ENCODE measurements at regions not wholly inside any gene's neighbourhood (a gene's known extent, or its start where the extent isn't known, plus 50 kb on each side); places are given as distances from the start of the nearest gene placed in this dataset.

DNA sequence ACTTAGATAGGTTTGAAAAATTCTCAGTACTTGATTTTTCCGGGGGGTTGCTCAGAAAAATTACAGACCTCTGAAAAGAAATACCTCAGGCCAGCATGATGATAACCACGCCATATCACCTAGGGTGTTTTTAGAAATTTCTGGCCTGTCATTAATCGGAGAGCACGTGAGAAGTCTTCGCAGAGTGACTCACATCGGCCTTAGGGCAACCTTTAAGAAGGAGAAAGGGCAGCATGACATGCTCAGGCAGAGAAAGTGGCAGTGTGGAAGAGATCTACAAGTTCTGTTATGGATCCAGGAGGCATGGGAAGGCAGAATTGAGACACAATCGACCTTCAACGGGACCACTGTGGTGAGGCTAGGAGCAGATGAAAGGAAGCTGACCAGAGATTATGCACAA is 506.3 kb downstream of the LMO4 start:
- CTCF ChIA-PET: interaction anchor here (1.3 kb wide), 1 partner anchor 21 kb away, joined by 3 read pairs; no protein-coding TSS in a partner anchor

DNA sequence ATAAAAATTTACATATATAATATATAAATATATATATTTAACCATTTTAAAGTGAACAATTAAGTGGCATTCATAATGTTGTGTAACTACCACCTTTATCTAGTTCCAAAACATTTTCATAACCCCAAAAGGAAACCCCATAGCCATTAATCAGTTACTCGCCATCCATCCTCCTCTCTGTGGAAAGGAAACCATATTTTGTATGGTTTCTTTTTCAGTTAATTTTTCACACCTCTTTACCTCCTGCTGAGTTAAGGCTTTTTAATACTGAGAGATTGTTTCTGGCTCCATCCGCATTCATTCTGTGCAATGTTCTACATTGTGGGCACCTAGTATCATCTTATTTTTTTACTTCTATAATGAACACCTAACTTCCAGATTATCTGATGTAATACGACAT is 512.1 kb downstream of the LMO4 start:
- DNase-seq (ENCODE audit: extremely low spot score): no peak
- TF ChIP-seq, protein P1, sequence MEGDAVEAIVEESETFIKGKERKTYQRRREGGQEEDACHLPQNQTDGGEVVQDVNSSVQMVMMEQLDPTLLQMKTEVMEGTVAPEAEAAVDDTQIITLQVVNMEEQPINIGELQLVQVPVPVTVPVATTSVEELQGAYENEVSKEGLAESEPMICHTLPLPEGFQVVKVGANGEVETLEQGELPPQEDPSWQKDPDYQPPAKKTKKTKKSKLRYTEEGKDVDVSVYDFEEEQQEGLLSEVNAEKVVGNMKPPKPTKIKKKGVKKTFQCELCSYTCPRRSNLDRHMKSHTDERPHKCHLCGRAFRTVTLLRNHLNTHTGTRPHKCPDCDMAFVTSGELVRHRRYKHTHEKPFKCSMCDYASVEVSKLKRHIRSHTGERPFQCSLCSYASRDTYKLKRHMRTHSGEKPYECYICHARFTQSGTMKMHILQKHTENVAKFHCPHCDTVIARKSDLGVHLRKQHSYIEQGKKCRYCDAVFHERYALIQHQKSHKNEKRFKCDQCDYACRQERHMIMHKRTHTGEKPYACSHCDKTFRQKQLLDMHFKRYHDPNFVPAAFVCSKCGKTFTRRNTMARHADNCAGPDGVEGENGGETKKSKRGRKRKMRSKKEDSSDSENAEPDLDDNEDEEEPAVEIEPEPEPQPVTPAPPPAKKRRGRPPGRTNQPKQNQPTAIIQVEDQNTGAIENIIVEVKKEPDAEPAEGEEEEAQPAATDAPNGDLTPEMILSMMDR (IDR thresholded peaks at IDR 0.05; ENCODE audit: control extremely low read depth, extremely low read depth, low read depth, missing control alignments): no peak
- ChIA-PET POLR2A (no interaction called here), CTCF (no interaction called here)

More for the DNA sequence above, 506.3 kb downstream of the LMO4 start:
- POLR2A ChIA-PET: no interaction called here
- DNase-seq (ENCODE audit: extremely low spot score): no peak
- TF ChIP-seq, protein P1 (IDR thresholded peaks at IDR 0.05; ENCODE audit: control extremely low read depth, extremely low read depth, low read depth, missing control alignments): no peak

DNA sequence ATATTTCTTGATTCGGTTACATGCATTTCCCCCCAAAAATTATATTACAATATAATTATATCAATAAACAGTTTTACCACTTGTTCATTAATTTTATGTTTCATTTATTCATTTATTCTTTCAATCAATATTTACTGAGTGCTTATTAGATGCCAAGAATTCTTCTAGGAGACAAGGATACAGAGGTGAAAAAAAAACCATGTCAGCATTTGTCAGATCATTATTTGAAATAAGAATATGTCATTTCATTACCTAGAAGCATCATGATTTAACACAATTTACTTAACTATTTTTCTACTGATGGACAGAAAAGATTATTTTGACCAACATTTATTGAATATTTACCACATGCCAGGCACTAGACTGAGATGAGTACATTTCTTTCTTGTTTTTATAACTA is 512.7 kb downstream of the LMO4 start:
- POLR2A ChIA-PET: no interaction called here

DNA sequence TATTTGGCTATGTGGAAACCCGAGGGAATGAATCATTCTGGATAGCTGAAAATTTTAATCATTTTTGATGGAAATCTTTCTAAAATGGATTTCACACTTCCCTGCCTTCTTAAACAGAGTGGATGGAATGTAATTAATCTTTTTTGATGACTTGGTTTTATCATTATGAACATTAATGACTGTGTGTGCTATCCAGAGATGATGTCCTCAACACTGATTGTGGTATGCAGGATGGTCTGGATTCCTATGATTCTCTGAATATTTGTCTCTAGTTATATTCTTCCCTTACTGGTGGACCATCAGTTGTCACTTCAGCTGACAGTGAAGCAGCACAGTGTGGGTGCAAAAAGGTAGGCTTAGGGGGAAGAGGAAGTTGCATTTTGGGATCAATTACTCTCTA is 513.5 kb downstream of the LMO4 start:
- no peak for DNase-seq (ENCODE audit: extremely low spot score)
- TF ChIP-seq, protein P1 (IDR thresholded peaks at IDR 0.05; ENCODE audit: control extremely low read depth, extremely low read depth, low read depth, missing control alignments): no peak
- POLR2A ChIA-PET: no interaction called here
- CTCF ChIA-PET: interaction anchor here (1.0 kb wide), 1 partner anchor 11 kb away, joined by 4 read pairs; no protein-coding TSS in a partner anchor

More for the DNA sequence above, 512.7 kb downstream of the LMO4 start:
- TF ChIP-seq, protein P1 (IDR thresholded peaks at IDR 0.05; ENCODE audit: control extremely low read depth, extremely low read depth, low read depth, missing control alignments): no peak
- CTCF ChIA-PET: no interaction called here
- DNase-seq (ENCODE audit: extremely low spot score): no peak

DNA sequence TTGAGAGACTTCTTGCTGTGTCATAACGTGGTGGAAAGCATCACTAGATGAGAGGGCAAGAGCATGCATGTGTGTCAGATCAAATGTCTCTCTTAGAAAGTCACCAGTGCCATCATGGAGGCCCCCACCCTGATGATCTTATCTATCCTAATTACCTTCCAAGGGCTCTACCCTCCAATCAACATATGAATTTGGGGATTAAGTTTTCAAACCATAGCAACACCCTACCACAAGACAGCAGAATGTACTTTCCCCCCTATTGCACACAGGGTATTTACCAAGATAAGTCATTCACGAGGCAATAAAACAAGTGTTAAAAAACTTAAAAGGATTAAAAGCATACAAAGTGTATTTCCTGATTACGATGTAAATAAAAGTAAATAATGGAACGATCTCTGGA is 515.6 kb downstream of the LMO4 start:
- CTCF ChIA-PET: interaction anchor here (0.8 kb wide), 1 partner anchor 13 kb away, joined by 3 read pairs; no protein-coding TSS in a partner anchor
- TF ChIP-seq, protein P1 (IDR thresholded peaks at IDR 0.05; ENCODE audit: control extremely low read depth, extremely low read depth, low read depth, missing control alignments): no peak
- POLR2A ChIA-PET: no interaction called here
- DNase-seq (ENCODE audit: extremely low spot score): no peak

DNA sequence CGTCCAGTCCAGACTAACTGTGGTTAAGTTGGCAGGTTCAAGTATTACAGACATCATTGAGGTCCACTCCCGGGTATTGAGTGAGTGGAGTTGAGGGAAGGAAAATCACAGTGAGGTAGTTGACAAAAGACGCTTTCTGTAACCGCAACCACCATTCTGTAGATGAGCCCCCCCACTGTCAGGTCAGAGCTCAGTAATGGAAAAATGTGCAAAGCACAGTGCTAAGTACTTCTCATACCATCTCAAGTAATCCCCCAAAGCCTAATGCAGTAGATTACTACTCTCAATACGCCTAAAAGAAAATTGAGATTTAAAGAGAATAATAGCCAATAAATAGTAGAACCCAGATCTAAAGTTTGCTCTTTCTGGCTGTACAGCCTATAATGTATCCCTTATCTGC is 522.8 kb downstream of the LMO4 start:
- ChIA-PET POLR2A (no interaction called here), CTCF (interaction anchor here (0.9 kb wide), 1 partner anchor 105 kb away, joined by 3 read pairs; no protein-coding TSS in a partner anchor)
- no peak for DNase-seq (ENCODE audit: extremely low spot score)
- TF ChIP-seq, protein P1 (IDR thresholded peaks at IDR 0.05; ENCODE audit: control extremely low read depth, extremely low read depth, low read depth, missing control alignments): no peak

Data from GM10248 (cell line).